Spinal cord (tissue), 9 donors: ENCODE measurements at regions not wholly inside any gene's neighbourhood (a gene's known extent, or its start where the extent isn't known, plus 50 kb on each side); places are given as distances from the start of the nearest gene placed in this dataset.
A peak's percentile ranks its signal among the peaks of the same experiment; 100 is the strongest.
"Not testable (repeated sequence)": the region's sequence is repeated elsewhere in the genome, so short reads cannot be mapped to it uniquely, and the experiment has no call there.

Source experiments
- DNase-seq, 6 donors: peaks; one replicate each; pipeline versions ENCODE4 v3.0.0 to v3.0.0-alpha.2; 2013 to 2015; ENCODE audit warnings: low spot score in 6 of 6, low read depth in 4 of 6
- H3K27ac ChIP-seq: one replicate; pipeline ENCODE4 v1.5.1; 2013; ENCODE audit warnings: low read depth, low read length, control low read depth
- H3K27me3 ChIP-seq: one replicate; pipeline ENCODE4 v1.6.1; 2013; ENCODE audit warnings: low read length; ENCODE audit not compliant: control insufficient read depth, insufficient read depth
- H3K36me3 ChIP-seq: one replicate; pipeline ENCODE4 v1.6.1; 2013; ENCODE audit warnings: low read length; ENCODE audit not compliant: control insufficient read depth, insufficient read depth
- H3K4me1 ChIP-seq: one replicate; pipeline ENCODE4 v1.6.1; 2013; ENCODE audit warnings: low read length; ENCODE audit not compliant: control insufficient read depth, insufficient read depth
- H3K4me3 ChIP-seq: one replicate; pipeline ENCODE4 v1.5.1; 2013; ENCODE audit warnings: low read depth, low read length, control low read depth
- H3K9me3 ChIP-seq: one replicate; pipeline ENCODE4 v1.6.1; 2013; ENCODE audit warnings: low read length; ENCODE audit not compliant: control insufficient read depth, insufficient read depth
- WGBS: methylation state at CpG from one replicate; pipeline ENCODE4 v1.1.5; 2013; ENCODE audit warnings: missing lambda C conversion rate; ENCODE audit not compliant: insufficient coverage; 5-methylcytosine and 5-hydroxymethylcytosine counted together
- donor health status: healthy.

DNA sequence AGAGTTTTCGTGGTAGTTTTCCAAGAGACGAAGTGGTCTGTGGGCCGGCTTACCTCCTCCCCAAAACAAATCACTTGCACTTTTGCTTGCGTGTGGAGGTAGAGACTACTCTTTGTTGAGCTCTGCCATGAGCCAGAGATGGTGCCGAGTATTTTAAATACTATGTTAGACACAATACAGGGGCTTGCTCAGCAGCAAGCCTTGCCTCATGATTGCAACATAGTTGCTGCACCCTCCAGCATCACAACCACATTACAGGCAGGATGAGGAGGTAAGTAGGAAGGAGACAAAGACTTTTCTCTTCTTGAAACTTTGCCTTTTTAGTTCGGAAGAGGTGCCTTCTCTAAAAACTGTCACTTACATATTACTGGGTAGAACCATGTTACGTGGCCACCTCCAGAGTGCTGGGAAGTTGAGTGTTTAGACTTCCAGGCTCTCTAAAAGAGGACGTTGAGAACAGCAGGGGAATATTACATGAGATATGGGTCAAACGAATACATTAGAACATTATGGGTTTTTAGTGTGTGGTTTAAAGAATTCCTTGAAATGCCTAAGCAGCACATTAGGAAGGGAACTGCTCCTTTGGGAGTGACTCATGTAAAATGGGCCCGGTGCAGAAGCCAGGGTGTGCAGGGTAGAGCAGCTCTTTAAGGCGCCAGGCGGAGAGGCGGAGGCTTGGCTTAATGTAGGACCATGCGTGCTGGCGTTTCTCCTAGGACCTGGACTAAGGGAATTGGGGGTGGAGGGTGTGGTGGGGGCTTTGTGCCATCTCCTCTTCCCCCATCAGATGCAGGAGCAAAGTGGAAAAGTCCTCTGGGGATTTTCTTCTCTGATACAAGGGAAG lies 110.6 kb upstream of the PRMT8 start:
- 70% methylated on average over 7 of the region's 15 CpGs for WGBS

DNA sequence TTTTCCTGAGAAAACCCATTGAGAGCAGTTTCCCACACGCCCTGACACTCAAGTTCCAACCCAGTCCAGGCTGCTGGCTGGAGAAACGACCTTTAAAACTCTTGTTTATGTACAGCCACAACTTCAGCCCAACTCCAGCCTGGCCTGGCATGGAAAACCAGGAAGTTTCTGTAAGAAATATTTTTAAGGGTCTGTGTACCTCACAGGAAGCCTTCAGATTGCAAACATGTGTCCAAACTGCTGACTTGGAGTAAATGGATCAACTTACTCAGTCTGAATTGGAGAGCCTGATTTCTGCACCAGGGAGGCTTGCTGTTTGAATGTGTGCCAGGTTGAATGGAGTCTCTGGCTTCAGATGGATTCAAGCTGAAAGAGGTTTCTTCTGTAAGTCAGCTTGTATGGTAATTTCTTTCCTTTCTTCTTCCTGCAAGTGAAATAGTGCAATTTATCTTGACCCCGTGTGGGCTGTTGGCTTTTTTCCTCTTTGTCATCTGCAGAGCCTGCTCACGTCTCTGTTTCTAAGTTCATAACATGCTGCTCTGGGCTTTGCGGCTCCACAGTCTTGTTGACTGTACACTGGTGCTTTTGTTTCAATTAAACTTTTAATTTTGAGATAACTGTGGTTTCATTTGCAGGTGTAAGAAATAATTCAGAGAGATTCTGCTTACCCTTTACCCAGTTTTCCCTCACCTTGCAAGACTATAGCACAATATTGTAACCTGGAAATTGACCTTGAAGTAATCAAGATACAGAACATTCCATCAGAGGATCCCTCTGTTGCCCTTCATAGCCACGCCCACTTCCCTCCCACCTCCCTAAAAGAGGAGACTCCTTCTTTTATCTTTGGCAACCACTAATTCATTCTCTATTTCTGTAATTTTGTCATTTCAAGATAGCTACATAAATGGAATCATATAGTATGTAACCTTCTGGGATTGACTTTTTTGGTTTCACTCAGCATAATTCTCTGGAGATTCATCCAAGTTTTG lies 109.7 kb upstream of the PRMT8 start:
- WGBS = 30% methylated on average over 3 of the region's 6 CpGs
- peak in 4 of 6 donors; percentile 38 to 80 (median 60) for DNase-seq

More for the DNA sequence above, 110.6 kb upstream of the PRMT8 start:
- H3K27ac ChIP-seq = peak overlapping the region; percentile 18
- H3K9me3 ChIP-seq = no peaks in the 10 kb centered on the region
- H3K36me3 ChIP-seq = no peaks in the 10 kb centered on the region
- DNase-seq = peak in 1 of 6 donors; percentile 71
- H3K4me3 ChIP-seq = no peak overlapping the region
- H3K4me1 ChIP-seq = peaks cover 10% of the 10 kb centered on the region
- no peaks in the 10 kb centered on the region for H3K27me3 ChIP-seq

DNA sequence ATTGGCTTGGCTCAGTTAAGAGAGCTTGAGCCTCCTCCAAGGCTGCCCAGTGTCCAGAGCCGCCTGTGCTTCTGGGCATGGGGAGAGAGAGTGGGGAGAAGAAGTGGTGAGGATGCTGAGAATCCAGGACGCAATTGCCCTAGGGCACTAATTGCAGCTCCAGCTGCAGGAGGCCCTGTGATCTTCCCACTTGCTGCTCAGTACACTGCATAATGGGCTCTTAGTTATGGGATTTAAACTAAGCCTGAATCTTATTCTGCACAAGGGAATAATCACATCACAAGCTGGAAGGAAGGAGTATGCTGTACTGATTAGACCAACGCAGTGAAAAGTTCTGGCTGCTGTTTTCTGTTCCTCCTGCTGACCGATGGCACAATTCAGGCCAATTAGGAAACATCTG lies 101.0 kb upstream of the PRMT8 start:
- H3K27ac ChIP-seq = no peak overlapping the region
- no peaks in the 10 kb centered on the region for H3K9me3 ChIP-seq
- no peak overlapping the region for H3K4me3 ChIP-seq
- no peaks in the 10 kb centered on the region for H3K36me3 ChIP-seq
- 35% methylated on average over 4 of the region's 4 CpGs for WGBS
- H3K27me3 ChIP-seq = no peaks in the 10 kb centered on the region
- H3K4me1 ChIP-seq = peaks cover 5% of the 10 kb centered on the region
- peak in 1 of 6 donors; percentile 85 for DNase-seq

More for the DNA sequence above, 109.7 kb upstream of the PRMT8 start:
- H3K27me3 ChIP-seq = no peaks in the 10 kb centered on the region
- H3K4me1 ChIP-seq = peaks cover 10% of the 10 kb centered on the region
- no peak overlapping the region for H3K4me3 ChIP-seq
- no peaks in the 10 kb centered on the region for H3K36me3 ChIP-seq
- H3K27ac ChIP-seq = peak overlapping the region; percentile 18
- no peaks in the 10 kb centered on the region for H3K9me3 ChIP-seq

DNA sequence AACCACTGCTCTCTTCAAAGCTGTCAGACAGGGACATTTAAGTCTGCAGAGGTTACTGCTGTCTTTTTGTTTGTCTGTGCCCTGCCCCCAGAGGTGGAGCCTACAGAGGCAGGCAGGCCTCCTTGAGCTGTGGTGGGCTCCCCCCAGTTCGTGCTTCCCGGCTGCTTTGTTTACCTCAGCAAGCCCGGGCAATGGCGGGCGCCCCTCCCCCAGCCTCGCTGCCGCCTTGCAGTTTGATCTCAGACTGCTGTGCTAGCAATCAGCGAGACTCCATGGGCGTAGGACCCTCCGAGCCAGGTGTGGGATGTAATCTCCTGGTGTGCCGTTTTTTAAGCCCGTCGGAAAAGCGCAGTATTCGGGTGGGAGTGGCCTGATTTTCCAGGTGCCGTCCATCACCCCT lies 93.4 kb upstream of the PRMT8 start:
- not testable (repeated sequence) for H3K4me3 ChIP-seq, H3K9me3 ChIP-seq, H3K27ac ChIP-seq, H3K4me1 ChIP-seq, H3K27me3 ChIP-seq, H3K36me3 ChIP-seq, DNase-seq
- 37% methylated on average over 9 of the region's 16 CpGs for WGBS

DNA sequence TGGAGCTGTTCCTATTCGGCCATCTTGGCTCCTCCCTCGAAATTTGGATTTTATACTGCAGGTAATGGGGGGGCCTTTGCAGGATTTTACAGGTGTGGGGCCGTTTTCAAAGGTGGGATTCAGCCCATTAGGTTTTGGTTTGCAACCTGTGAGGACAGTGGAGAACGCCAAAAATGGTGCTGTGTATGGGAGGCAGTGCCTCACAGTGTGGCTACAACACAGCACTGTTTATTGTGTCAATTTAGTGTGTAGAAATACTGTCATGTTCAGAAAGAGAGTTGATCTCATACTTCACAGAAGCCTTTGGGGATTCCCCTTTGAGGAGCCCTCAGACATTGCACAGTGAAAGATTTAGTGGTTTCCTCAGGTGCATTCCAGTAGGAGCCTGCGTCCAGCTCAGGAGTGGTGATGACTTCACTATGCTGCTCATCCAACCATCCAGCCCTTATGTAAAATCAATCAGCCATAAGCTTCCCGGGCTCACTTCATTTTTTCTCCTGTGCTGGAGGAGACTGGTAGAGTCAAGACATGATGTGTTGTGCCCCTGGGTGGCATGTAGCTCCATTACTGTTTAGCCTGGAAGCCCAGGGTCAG lies 92.7 kb upstream of the PRMT8 start:
- Histone ChIP-seq H3K4me1 (no peaks in the 10 kb centered on the region), H3K9me3 (no peaks in the 10 kb centered on the region), H3K27me3 (no peaks in the 10 kb centered on the region), H3K4me3 (no peak overlapping the region), H3K27ac (no peak overlapping the region), H3K36me3 (no peaks in the 10 kb centered on the region)
- no peak for DNase-seq
- 87% methylated on average over 4 of the region's 6 CpGs for WGBS

DNA sequence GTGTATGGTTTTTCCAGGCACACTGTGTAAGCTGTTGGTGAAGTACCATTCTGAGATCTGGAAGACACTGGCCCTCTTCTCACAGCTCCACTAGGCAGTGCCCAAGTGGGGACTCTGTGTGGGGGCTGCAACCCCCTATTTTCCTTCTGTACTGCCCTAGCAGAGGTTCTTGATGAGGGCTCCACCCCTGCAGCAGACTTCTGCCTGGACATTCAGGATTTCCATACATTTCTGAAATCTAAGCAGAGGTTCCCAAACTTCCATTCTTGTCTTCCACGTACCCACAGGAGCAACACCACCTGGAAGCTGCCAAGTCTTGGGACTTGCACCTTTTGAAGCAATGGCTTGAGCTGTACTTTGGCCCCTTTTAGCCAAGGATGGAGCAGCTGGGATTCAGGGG lies 85.2 kb upstream of the PRMT8 start:
- no peak for DNase-seq
- WGBS = 62% methylated on average over 1 of the region's 1 CpG
- no peak overlapping the region for H3K27ac ChIP-seq
- H3K36me3 ChIP-seq = no peaks in the 10 kb centered on the region
- H3K4me1 ChIP-seq = no peaks in the 10 kb centered on the region
- H3K27me3 ChIP-seq = no peaks in the 10 kb centered on the region
- H3K9me3 ChIP-seq = peaks cover 8% of the 10 kb centered on the region
- no peak overlapping the region for H3K4me3 ChIP-seq

DNA sequence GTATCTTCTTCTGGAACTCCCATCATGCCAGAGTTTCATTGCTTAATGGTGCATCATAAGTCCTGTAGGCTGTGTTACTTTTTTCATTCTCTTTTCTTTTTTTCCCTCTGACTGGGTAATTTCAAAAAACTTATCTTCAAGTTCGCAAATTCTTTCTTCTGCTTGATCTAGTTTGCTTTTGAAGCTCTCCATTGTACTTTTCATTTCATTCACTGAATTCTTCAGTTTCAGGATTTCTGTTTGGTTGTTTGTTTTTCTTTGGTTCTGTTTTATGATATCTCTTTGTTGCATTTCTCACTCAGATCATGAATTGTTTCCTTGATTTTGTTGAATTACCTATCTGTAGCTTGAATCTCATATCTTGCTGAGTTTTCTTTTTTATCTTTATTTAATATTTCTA lies 83.3 kb upstream of the PRMT8 start:
- no peak for DNase-seq
- Histone ChIP-seq H3K4me3 (no peak overlapping the region), H3K27ac (no peak overlapping the region), H3K27me3 (no peaks in the 10 kb centered on the region), H3K9me3 (peaks cover 8% of the 10 kb centered on the region), H3K4me1 (no peaks in the 10 kb centered on the region), H3K36me3 (no peaks in the 10 kb centered on the region)
- whole genome bisulfite sequencing = no CpG with 5 or more reads among the region's 1 CpG

DNA sequence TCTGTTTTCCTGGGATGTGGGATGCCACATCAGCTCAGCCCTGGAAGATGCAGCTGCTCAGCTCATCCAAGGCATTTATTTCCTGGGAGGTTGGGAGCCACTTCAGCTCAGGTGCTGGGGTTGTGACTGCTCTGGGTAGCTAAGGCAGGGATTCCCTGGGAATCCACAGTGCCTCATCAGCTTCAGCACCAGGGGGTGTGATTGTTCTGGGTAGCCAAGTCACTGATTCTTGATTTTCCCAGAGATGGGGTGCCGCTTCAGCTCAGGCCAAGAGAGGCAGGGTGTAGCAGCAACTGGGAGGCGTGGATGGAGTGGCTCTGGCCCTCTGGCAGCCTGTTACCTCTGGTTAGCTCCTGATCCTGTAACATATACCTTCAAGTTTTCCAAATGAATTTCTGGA lies 81.3 kb upstream of the PRMT8 start:
- H3K27me3 ChIP-seq = no peaks in the 10 kb centered on the region
- no peaks in the 10 kb centered on the region for H3K4me1 ChIP-seq
- 100% methylated on average over 1 of the region's 2 CpGs for WGBS
- no peaks in the 10 kb centered on the region for H3K36me3 ChIP-seq
- H3K9me3 ChIP-seq = peaks cover 8% of the 10 kb centered on the region
- no peak overlapping the region for H3K4me3 ChIP-seq
- H3K27ac ChIP-seq = no peak overlapping the region
- DNase-seq = no peak

DNA sequence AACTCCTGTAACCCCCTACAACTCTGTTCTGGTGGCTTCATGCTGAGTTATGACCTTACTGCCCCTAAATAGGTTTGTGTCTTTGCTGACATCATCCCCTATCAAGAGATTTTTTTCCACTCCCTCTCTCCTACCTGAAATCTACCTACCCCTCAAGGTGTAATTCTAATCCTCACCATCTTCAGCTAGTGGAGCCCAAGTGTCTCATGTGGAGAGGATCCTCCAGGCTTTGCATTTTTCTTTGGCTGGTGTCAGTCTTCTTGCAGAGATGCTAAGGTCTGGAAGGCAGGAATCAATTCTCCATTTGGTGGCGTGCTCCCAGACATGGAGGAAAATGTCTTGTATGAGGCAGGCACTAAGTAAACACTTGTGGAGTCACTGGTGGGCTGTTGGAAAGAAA lies 74.8 kb upstream of the PRMT8 start:
- 75% methylated on average over 1 of the region's 1 CpG for WGBS
- peaks cover 6% of the 10 kb centered on the region for H3K4me1 ChIP-seq
- no peak overlapping the region for H3K27ac ChIP-seq
- no peaks in the 10 kb centered on the region for H3K36me3 ChIP-seq
- no peak for DNase-seq
- no peaks in the 10 kb centered on the region for H3K27me3 ChIP-seq
- H3K9me3 ChIP-seq = no peaks in the 10 kb centered on the region
- no peak overlapping the region for H3K4me3 ChIP-seq
